SK-N-SH (cell line): ENCODE measurements at regions not wholly inside any gene's neighbourhood (a gene's known extent, or its start where the extent isn't known, plus 50 kb on each side); places are given as distances from the start of the nearest gene placed in this dataset.

Experiments
- CTCF ChIA-PET: fragments of 300-600, 350-600 bp; formaldehyde crosslinking; extraction: SDS; loops from one replicate; lab custom pipeline; 2021; lab: Yijun Ruan, JAX
- POLR2A ChIA-PET: fragments of 350-600 bp; sonication (Branson Sonifier 250); formaldehyde crosslinking; extraction: SDS; loops from one replicate; lab custom pipeline; 2020; ENCODE audit warnings: antibody characterized with exemption, inconsistent platforms; lab: Yijun Ruan, JAX
- DNase-seq: peaks from one replicate; pipeline ENCODE4 v3.0.0; 2012
- H2AFZ ChIP-seq: fragments of 200-600 bp; sonication (generic); 2 replicates; pipeline ENCODE4 v1.8.1; 2016; ENCODE audit warnings: antibody characterized with exemption, mild to moderate bottlenecking, low read depth
- H3F3A ChIP-seq: fragments of 200-600 bp; sonication (generic); replicated peaks from 2 replicates; pipeline ENCODE3; 2016; ENCODE audit warnings: antibody characterized with exemption, mild to moderate bottlenecking; ENCODE audit not compliant: insufficient read depth
- H3K27ac ChIP-seq, 2 experiments: fragments of 200-500 bp in 1 of 2; fragments of 200-600 bp in 1 of 2; sonication (Bioruptor generic) in 1 of 2; sonication (generic), shearing (Covaris generic) in 1 of 2; 2 replicates each; pipeline versions ENCODE4 v1.5.1 to v1.6.1; 2014 to 2016; ENCODE audit warnings: low read depth in 2 of 2, inconsistent platforms in 1 of 2, low read length in 1 of 2, mild to moderate bottlenecking in 1 of 2, mixed read lengths in 1 of 2
- H3K27me3 ChIP-seq: fragments of 200-600 bp; sonication (generic), shearing (Covaris generic); 2 replicates; pipeline ENCODE4 v1.6.1; 2016; ENCODE audit warnings: mixed run types; ENCODE audit not compliant: insufficient read depth
- H3K36me3 ChIP-seq, 2 experiments: fragments of 200-500 bp in 1 of 2; fragments of 200-600 bp in 1 of 2; sonication (Bioruptor generic) in 1 of 2; sonication (generic) in 1 of 2; replicated peaks in 1 of 2; 2 replicates each; pipeline versions ENCODE3 to v1.5.1; 2014 to 2016; ENCODE audit warnings: low read length in 1 of 2, mild to moderate bottlenecking in 1 of 2; ENCODE audit not compliant: insufficient read depth in 2 of 2, control insufficient read depth in 1 of 2
- H3K4me1 ChIP-seq, 2 experiments: fragments of 200-500 bp in 1 of 2; fragments of 200-600 bp in 1 of 2; sonication (Bioruptor generic) in 1 of 2; sonication (generic), shearing (Covaris generic) in 1 of 2; 2 replicates each; pipeline versions ENCODE4 v1.5.1 to v1.6.1; 2014 to 2016; ENCODE audit warnings: low read depth in 1 of 2, low read length in 1 of 2, mixed run types in 1 of 2; ENCODE audit not compliant: insufficient read depth in 2 of 2, control insufficient read depth in 1 of 2
- H3K4me2 ChIP-seq: fragments of 200-600 bp; sonication (generic), shearing (Covaris generic); 2 replicates; pipeline ENCODE4 v1.6.1; 2017; ENCODE audit warnings: mixed run types
- H3K4me3 ChIP-seq, 2 experiments: fragments of 200-500 bp in 1 of 2; fragments of 200-600 bp in 1 of 2; sonication (Bioruptor generic) in 1 of 2; sonication (generic), shearing (Covaris generic) in 1 of 2; 2 replicates each; pipeline versions ENCODE4 v1.5.1 to v1.8.1; 2014 to 2016; ENCODE audit warnings: low read depth in 2 of 2, inconsistent platforms in 1 of 2, low read length in 1 of 2, mild to moderate bottlenecking in 1 of 2, mixed read lengths in 1 of 2, moderate library complexity in 1 of 2
- H3K79me2 ChIP-seq: fragments of 200-600 bp; sonication (generic); 2 replicates; pipeline ENCODE4 v1.8.1; 2017; ENCODE audit warnings: mild to moderate bottlenecking; ENCODE audit not compliant: insufficient read depth
- H3K9ac ChIP-seq: fragments of 200-600 bp; sonication (generic); 2 replicates; pipeline ENCODE4 v1.6.1; 2017; ENCODE audit warnings: mixed run types
- H3K9me2 ChIP-seq: fragments of 200-600 bp; sonication (generic); 2 replicates; pipeline ENCODE4 v1.6.1; 2017; ENCODE audit warnings: mixed run types
- H3K9me3 ChIP-seq: fragments of 200-600 bp; sonication (generic); 2 replicates; pipeline ENCODE4 v1.6.1; 2017; ENCODE audit warnings: mixed run types, mild to moderate bottlenecking, moderate library complexity
- H4K20me1 ChIP-seq: fragments of 200-600 bp; sonication (generic); 2 replicates; pipeline ENCODE4 v1.6.1; 2017; ENCODE audit warnings: mild to moderate bottlenecking, mixed run types; ENCODE audit not compliant: insufficient read depth
- CTCF ChIP-seq: fragments of 200-600 bp; sonication (generic); IDR thresholded peaks from 2 replicates; pipeline ENCODE4 v1.6.1; 2017; ENCODE audit warnings: antibody characterized with exemption, mild to moderate bottlenecking, moderate library complexity
- ELF1 ChIP-seq: IDR thresholded peaks from 2 replicates; pipeline ENCODE4 v1.4.0; 2012
- EP300 ChIP-seq, 2 experiments: IDR thresholded peaks; 2 replicates each; pipeline versions ENCODE4 v1.4.0 to v1.6.1; 2012; ENCODE audit warnings: borderline replicate concordance in 1 of 2, low read depth in 1 of 2, low read length in 1 of 2
- GABPA ChIP-seq: IDR thresholded peaks from 2 replicates; pipeline ENCODE4 v1.4.0; 2012; ENCODE audit warnings: low read depth, mild to moderate bottlenecking
- GATA2 ChIP-seq: sonication (generic); formaldehyde crosslinking; IDR thresholded peaks from 2 replicates; pipeline ENCODE4 v1.5.0; 2020; ENCODE audit warnings: mild to moderate bottlenecking, missing genetic modification reagents
- JUND ChIP-seq: IDR thresholded peaks from 2 replicates; pipeline ENCODE4 v1.4.0; 2012
- MEF2A ChIP-seq: IDR thresholded peaks from 2 replicates; pipeline ENCODE4 v1.4.0; 2012; ENCODE audit warnings: low read depth, borderline replicate concordance
- POLR2AphosphoS5 ChIP-seq: IDR thresholded peaks from 2 replicates; pipeline ENCODE4 v1.6.1; 2012; ENCODE audit warnings: low read depth, low read length
- REST ChIP-seq: IDR thresholded peaks from 2 replicates; pipeline ENCODE4 v1.6.1; 2012; ENCODE audit warnings: mild to moderate bottlenecking, low read depth, low read length, moderate library complexity
- RFX5 ChIP-seq: IDR thresholded peaks from 2 replicates; pipeline ENCODE4 v1.6.1; 2012; ENCODE audit warnings: mild to moderate bottlenecking, improper control_type of control experiment, low read length
- RXRA ChIP-seq: IDR thresholded peaks from 2 replicates; pipeline ENCODE4 v1.4.0; 2012; ENCODE audit warnings: low read depth, mild to moderate bottlenecking, borderline replicate concordance
- TAF1 ChIP-seq: IDR thresholded peaks from 2 replicates; pipeline ENCODE4 v1.6.1; 2012; ENCODE audit warnings: low read depth, mild to moderate bottlenecking, low read length, moderate library complexity, borderline replicate concordance
- YY1 ChIP-seq: IDR thresholded peaks from 2 replicates; pipeline ENCODE4 v1.4.0; 2012; ENCODE audit warnings: low read depth, mild to moderate bottlenecking
- WGBS: methylation state at CpG from one replicate; pipeline ENCODE4 v1.1.6; 2017; ENCODE audit warnings: low lambda C conversion rate; 5-methylcytosine and 5-hydroxymethylcytosine counted together

GRCh38 chr9:118395415-118395814 lies 691.2 kb downstream of the TLR4 start:
- Histone ChIP-seq H3K36me3 (no peaks in the 10 kb centered on the region), H3K4me3 (no peak overlapping the region), H3F3A (no peaks in the 10 kb centered on the region), H3K27ac (no peak overlapping the region), H3K79me2 (no peaks in the 10 kb centered on the region), H3K9me3 (no peaks in the 10 kb centered on the region; the same call in 1 of the 2 replicates), H3K4me1 (no peaks in the 10 kb centered on the region), H2AFZ (no peak overlapping the region), H3K9ac (no peak overlapping the region), H3K27me3 (no peaks in the 10 kb centered on the region), H3K4me2 (no peak overlapping the region), H3K9me2 (no peaks in the 10 kb centered on the region), H4K20me1 (no peaks in the 10 kb centered on the region)
- TF ChIP-seq POLR2AphosphoS5, result no peak
- TF ChIP-seq CTCF, result no peak
- TF ChIP-seq EP300 (IDR thresholded peaks at IDR 0.05; ENCODE audit: borderline replicate concordance in 1 of 2, low read depth in 1 of 2, low read length in 1 of 2), result no peak
- no peak for TF ChIP-seq RFX5
- no peak for TF ChIP-seq RXRA
- TF ChIP-seq JUND, result no peak
- ChIA-PET POLR2A (no interaction called here), CTCF (no interaction called here)
- DNase-seq, result no peak
- 25% methylated on average over 2 of the region's 2 CpGs for WGBS

- Histone ChIP-seq H3K79me2 (no peaks in the 10 kb centered on the region), H3F3A (no peaks in the 10 kb centered on the region), H3K9me3 (no peaks in the 10 kb centered on the region), H3K9ac (no peak overlapping the region), H3K4me2 (no peak overlapping the region), H4K20me1 (no peaks in the 10 kb centered on the region), H3K9me2 (no peaks in the 10 kb centered on the region), H3K36me3 (no peaks in the 10 kb centered on the region), H3K4me1 (peaks cover 0 to 3% of the 10 kb centered on the region in 2 experiments; a peak in 1 of 4 replicates), H2AFZ (no peak overlapping the region), H3K27me3 (no peaks in the 10 kb centered on the region), H3K27ac (no peak overlapping the region), H3K4me3 (no peak overlapping the region)
- WGBS, result 5% methylated on average over 1 of the region's 1 CpG
- ChIA-PET CTCF (no interaction called here), POLR2A (no interaction called here)
- no peak for TF ChIP-seq ELF1
- no peak for TF ChIP-seq GATA2 (CRISPR knock-in tag)
- TF ChIP-seq GABPA, result no peak
- TF ChIP-seq TAF1, result no peak
- TF ChIP-seq YY1, result no peak
- no peak for TF ChIP-seq MEF2A
- TF ChIP-seq REST, result no peak
- DNase-seq, result no peak
Measured at GRCh38 chr9:118401546-118401945, 697.3 kb downstream of the TLR4 start.
